ENCODE measurements at regions not wholly inside any gene's neighbourhood (a gene's known extent, or its start where the extent isn't known, plus 50 kb on each side); places are given as distances from the start of the nearest gene placed in this dataset.
"Not testable (repeated sequence)": the region's sequence is repeated elsewhere in the genome, so short reads cannot be mapped to it uniquely, and the experiment has no call there.

DNA sequence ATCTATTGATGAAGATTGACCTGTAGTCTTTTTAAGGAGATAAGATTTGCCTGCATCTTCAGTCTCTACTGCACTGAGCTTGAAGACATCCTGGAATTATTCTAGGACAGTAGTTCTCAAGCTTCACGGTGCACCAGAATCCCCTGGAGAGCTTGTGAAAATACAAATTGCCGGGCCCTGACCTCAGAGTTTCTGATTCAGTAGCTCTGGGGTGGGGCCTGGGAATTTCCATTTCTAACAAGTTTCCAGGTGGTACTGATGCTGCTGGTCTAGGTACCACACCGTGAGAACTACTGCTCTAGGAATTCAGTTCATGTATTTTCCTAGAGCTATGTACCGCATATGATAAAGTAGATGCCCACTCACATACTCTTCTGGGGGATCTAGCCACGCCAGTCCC lies 246.1 kb downstream of the HS3ST3B1 start:
- Histone ChIP-seq H3K4me3 (no peak overlapping the region), H3K4me1 (no peaks in the 10 kb centered on the region), H3K36me3 (no peaks in the 10 kb centered on the region), H3K9me3 (no peaks in the 10 kb centered on the region), H3K27me3 (peaks cover 0 to 4% (median 0%) of the 10 kb centered on the region in 4 donors), H3K27ac (replicated peaks in 1 of 4) (no peak overlapping the region)
- no peak for DNase-seq (ENCODE audit: extremely low spot score)
- TF ChIP-seq EP300 (IDR thresholded peaks at IDR 0.05) (no peak), POLR2AphosphoS5 (IDR thresholded peaks at IDR 0.05) (no peak), POLR2A (IDR thresholded peaks at IDR 0.05; ENCODE audit: low read depth) (no peak)
- TF ChIP-seq, protein P1, sequence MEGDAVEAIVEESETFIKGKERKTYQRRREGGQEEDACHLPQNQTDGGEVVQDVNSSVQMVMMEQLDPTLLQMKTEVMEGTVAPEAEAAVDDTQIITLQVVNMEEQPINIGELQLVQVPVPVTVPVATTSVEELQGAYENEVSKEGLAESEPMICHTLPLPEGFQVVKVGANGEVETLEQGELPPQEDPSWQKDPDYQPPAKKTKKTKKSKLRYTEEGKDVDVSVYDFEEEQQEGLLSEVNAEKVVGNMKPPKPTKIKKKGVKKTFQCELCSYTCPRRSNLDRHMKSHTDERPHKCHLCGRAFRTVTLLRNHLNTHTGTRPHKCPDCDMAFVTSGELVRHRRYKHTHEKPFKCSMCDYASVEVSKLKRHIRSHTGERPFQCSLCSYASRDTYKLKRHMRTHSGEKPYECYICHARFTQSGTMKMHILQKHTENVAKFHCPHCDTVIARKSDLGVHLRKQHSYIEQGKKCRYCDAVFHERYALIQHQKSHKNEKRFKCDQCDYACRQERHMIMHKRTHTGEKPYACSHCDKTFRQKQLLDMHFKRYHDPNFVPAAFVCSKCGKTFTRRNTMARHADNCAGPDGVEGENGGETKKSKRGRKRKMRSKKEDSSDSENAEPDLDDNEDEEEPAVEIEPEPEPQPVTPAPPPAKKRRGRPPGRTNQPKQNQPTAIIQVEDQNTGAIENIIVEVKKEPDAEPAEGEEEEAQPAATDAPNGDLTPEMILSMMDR (IDR thresholded peaks at IDR 0.05): no peak
- WGBS: 89% methylated on average over 5 of the region's 5 CpGs
- intact Hi-C loops (cut with DNase I): no loop called here

DNA sequence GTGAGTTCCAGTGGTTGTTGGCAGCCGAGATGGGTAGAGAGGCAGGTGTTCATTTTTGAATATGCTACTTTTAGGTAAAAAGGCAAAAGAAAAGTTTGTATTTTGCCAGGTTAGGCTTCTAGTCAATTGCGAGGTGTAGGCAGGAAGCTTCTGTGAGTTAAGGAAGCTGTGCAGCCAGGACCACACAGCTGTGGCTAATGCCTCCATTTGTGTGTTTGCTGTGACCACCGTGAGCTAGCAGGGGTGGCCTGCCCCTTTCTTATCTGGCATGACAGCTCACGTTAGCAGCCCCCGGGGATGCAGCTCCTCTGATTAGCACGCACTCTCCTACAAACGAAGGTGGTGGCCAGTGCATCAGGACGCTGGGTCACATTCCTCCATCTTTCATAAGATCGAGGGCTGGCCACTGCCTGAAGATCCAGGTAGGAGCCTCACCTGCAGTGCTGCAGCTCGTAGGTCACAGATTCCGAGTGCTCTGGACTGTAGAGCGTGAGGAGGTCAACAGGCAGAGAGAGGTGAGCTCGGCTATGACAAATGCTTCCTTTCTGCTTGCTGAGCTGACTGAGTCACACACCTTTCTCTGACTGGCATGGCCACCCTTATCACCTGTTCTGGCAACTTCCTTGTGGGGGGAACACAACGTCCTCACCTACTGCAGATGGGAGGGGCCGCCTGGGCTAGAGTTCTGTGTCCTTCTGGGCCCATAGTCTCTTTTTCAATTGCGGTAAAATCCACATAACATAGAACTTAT lies 244.4 kb downstream of the HS3ST3B1 start:
- no peak overlapping the region for H3K4me3 ChIP-seq
- TF ChIP-seq EP300 (IDR thresholded peaks at IDR 0.05) (no peak), POLR2AphosphoS5 (IDR thresholded peaks at IDR 0.05) (no peak), POLR2A (IDR thresholded peaks at IDR 0.05; ENCODE audit: low read depth) (no peak)
- TF ChIP-seq, protein P1 (IDR thresholded peaks at IDR 0.05): no peak
- no peaks in the 10 kb centered on the region for H3K9me3 ChIP-seq
- H3K27me3 ChIP-seq: peaks cover 0 to 4% (median 0%) of the 10 kb centered on the region in 4 donors
- H3K27ac ChIP-seq (replicated peaks in 1 of 4): no peak overlapping the region
- no peaks in the 10 kb centered on the region for H3K4me1 ChIP-seq
- intact Hi-C loops (cut with DNase I): no loop called here
- DNase-seq (ENCODE audit: extremely low spot score): no peak
- no peaks in the 10 kb centered on the region for H3K36me3 ChIP-seq
- 59% methylated on average over 16 of the region's 16 CpGs for WGBS

DNA sequence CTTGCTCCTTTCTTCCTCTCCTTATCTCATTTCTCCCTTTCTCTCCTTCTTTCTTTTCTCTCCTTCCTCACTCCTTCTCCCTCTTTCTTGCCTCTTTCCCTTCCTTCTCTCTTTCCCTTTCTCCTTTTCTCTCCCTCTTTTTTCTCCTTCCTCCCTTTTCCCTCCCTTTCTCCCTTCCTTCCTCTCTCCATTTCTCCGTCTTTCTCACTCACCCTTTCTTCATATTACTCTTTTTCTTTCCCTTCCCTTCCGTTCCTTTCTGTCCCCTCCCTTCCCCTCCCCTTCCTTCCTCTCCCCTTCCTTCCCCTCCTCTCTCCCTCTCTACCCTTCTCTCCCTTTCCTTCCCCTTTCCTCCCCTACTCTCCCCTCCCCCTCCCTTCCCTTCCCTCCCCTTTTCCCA lies 240.8 kb downstream of the HS3ST3B1 start:
- WGBS: 73% methylated on average over 2 of the region's 2 CpGs
- Histone ChIP-seq H3K27me3 (peaks cover 0 to 4% (median 0%) of the 10 kb centered on the region in 4 donors), H3K27ac (replicated peaks in 1 of 4) (no peak overlapping the region), H3K4me3 (no peak overlapping the region), H3K36me3 (no peaks in the 10 kb centered on the region), H3K9me3 (no peaks in the 10 kb centered on the region), H3K4me1 (no peaks in the 10 kb centered on the region)
- TF ChIP-seq, protein P1 (IDR thresholded peaks at IDR 0.05): no peak
- TF ChIP-seq POLR2A (IDR thresholded peaks at IDR 0.05; ENCODE audit: low read depth): no peak
- no peak for TF ChIP-seq POLR2AphosphoS5 (IDR thresholded peaks at IDR 0.05)
- no peak for TF ChIP-seq EP300 (IDR thresholded peaks at IDR 0.05)
- intact Hi-C loops (cut with DNase I): no loop called here
- no peak for DNase-seq (ENCODE audit: extremely low spot score)

DNA sequence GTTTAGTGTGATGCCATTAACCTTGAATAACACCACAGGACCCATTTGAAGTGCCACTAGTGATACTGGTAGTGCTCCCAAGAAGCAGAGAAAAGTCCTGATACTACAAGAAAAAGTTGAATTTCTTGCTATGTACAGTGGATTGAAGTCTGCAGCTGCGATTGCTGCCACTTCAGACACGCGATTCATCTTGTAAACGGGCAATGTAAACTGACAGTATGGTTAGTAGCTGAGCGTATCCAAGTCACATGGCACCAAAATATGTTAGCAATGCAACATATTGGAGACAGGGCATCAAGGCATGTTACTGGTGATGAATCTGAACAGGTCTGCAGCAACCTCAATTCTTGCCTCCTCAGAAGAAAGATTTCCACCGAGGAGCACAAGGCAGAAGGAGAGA lies 238.9 kb downstream of the HS3ST3B1 start:
- H3K4me1 ChIP-seq: no peaks in the 10 kb centered on the region
- intact Hi-C loops (cut with DNase I): no loop called here
- no peak for DNase-seq (ENCODE audit: extremely low spot score)
- H3K9me3 ChIP-seq: no peaks in the 10 kb centered on the region
- H3K4me3 ChIP-seq: no peak overlapping the region
- no peaks in the 10 kb centered on the region for H3K36me3 ChIP-seq
- no peak for TF ChIP-seq POLR2A (IDR thresholded peaks at IDR 0.05; ENCODE audit: low read depth)
- TF ChIP-seq POLR2AphosphoS5 (IDR thresholded peaks at IDR 0.05): no peak
- no peak for TF ChIP-seq EP300 (IDR thresholded peaks at IDR 0.05)
- TF ChIP-seq, protein P1 (IDR thresholded peaks at IDR 0.05): no peak
- H3K27me3 ChIP-seq: no peaks in the 10 kb centered on the region
- 83% methylated on average over 6 of the region's 6 CpGs for WGBS
- H3K27ac ChIP-seq (replicated peaks in 1 of 4): no peak overlapping the region

DNA sequence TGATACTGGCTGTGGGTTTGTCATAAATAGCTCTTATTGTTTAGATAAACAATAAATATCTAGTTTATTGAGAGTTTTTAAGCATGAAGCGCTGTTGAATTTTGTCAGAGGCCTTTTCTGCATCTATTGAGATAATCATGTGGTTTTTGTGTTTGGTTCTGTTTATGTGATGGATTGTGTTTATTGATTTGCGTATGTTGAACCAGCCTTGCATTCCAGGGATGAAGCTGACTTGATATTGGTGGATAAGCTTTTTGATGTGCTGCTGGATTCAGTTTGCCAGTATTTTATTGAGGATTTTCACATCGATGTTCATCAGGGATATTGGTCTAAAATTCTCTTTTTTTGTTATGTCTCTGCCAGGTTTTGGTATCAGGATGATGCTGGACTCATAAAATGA lies 231.4 kb downstream of the HS3ST3B1 start:
- DNase-seq (ENCODE audit: extremely low spot score); H3K27me3 ChIP-seq; H3K4me3 ChIP-seq; intact Hi-C loops (cut with DNase I); H3K36me3 ChIP-seq; H3K4me1 ChIP-seq; H3K27ac ChIP-seq (replicated peaks in 1 of 4): not testable (repeated sequence)
- H3K9me3 ChIP-seq: peaks cover 0 to 16% (median 12%) of the 10 kb centered on the region in 4 donors
- 85% methylated on average over 3 of the region's 3 CpGs for whole genome bisulfite sequencing

Data from esophagus muscularis mucosa (tissue), 4 donors.